Chondrocyte (in vitro differentiated cells): ENCODE measurements at regions not wholly inside any gene's neighbourhood (a gene's known extent, or its start where the extent isn't known, plus 50 kb on each side); places are given as distances from the start of the nearest gene placed in this dataset.

Experiments
- DNase-seq: peaks from one replicate; pipeline ENCODE4 v3.0.0; 2021; ENCODE audit warnings: mixed read lengths, low spot score
- H3K27ac Mint-ChIP-seq: one replicate; pipeline ENCODE4 v1.8.0; 2021; ENCODE audit warnings: mild to moderate bottlenecking, moderate library complexity, mixed read lengths; ENCODE audit not compliant: unreplicated experiment
- H3K27me3 Mint-ChIP-seq: 2 replicates; pipeline ENCODE4 v1.8.0; 2021; ENCODE audit warnings: low read depth, mixed read lengths
- H3K36me3 Mint-ChIP-seq: 2 replicates; pipeline ENCODE4 v1.8.0; 2021; ENCODE audit warnings: low read depth, mixed read lengths
- H3K4me1 Mint-ChIP-seq: 2 replicates; pipeline ENCODE4 v1.8.0; 2021; ENCODE audit warnings: low read depth, mild to moderate bottlenecking, mixed read lengths
- H3K4me3 Mint-ChIP-seq: one replicate; pipeline ENCODE4 v1.8.0; 2021; ENCODE audit warnings: mild to moderate bottlenecking, moderate library complexity, mixed read lengths; ENCODE audit not compliant: unreplicated experiment
- H3K9me3 Mint-ChIP-seq: 2 replicates; pipeline ENCODE4 v1.8.0; 2021; ENCODE audit warnings: low read depth, mixed read lengths
- TF ChIP-seq, protein P1 (sequence below): fragments of 200-600 bp; sonication (generic); IDR thresholded peaks from 2 replicates; pipeline ENCODE4 v1.5.0; 2021; ENCODE audit warnings: antibody characterized with exemption, mild to moderate bottlenecking, moderate library complexity

GRCh38 chr3:144391236-144391635, 419.6 kb downstream of the DIPK2A start:
- no peaks in the 10 kb centered on the region for H3K27me3 Mint-ChIP-seq
- peaks cover 2% of the 10 kb centered on the region for H3K9me3 Mint-ChIP-seq
- H3K4me1 Mint-ChIP-seq, result peaks cover 4% of the 10 kb centered on the region
- no peaks in the 10 kb centered on the region for H3K36me3 Mint-ChIP-seq
- H3K27ac Mint-ChIP-seq, result no peak overlapping the region
- TF ChIP-seq, protein P1, sequence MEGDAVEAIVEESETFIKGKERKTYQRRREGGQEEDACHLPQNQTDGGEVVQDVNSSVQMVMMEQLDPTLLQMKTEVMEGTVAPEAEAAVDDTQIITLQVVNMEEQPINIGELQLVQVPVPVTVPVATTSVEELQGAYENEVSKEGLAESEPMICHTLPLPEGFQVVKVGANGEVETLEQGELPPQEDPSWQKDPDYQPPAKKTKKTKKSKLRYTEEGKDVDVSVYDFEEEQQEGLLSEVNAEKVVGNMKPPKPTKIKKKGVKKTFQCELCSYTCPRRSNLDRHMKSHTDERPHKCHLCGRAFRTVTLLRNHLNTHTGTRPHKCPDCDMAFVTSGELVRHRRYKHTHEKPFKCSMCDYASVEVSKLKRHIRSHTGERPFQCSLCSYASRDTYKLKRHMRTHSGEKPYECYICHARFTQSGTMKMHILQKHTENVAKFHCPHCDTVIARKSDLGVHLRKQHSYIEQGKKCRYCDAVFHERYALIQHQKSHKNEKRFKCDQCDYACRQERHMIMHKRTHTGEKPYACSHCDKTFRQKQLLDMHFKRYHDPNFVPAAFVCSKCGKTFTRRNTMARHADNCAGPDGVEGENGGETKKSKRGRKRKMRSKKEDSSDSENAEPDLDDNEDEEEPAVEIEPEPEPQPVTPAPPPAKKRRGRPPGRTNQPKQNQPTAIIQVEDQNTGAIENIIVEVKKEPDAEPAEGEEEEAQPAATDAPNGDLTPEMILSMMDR, result no peak
- H3K4me3 Mint-ChIP-seq, result no peak overlapping the region
- DNase-seq, result no peak

- Mint-ChIP-seq H3K27ac (no peak overlapping the region), H3K36me3 (peaks cover 4% of the 10 kb centered on the region), H3K27me3 (no peaks in the 10 kb centered on the region), H3K4me1 (peaks cover 4% of the 10 kb centered on the region), H3K4me3 (no peak overlapping the region), H3K9me3 (peaks cover 18% of the 10 kb centered on the region)
- DNase-seq, result no peak
- TF ChIP-seq, protein P1, result no peak
Measured at GRCh38 chr3:144394032-144394431, 422.4 kb downstream of the DIPK2A start.

GRCh38 chr3:144402430-144402829, 430.8 kb downstream of the DIPK2A start:
- Mint-ChIP-seq H3K27ac (no peak overlapping the region), H3K27me3 (no peaks in the 10 kb centered on the region), H3K4me3 (no peak overlapping the region), H3K36me3 (peaks cover 13% of the 10 kb centered on the region), H3K4me1 (no peaks in the 10 kb centered on the region), H3K9me3 (peaks cover 32% of the 10 kb centered on the region)
- DNase-seq, result no peak
- TF ChIP-seq, protein P1, result no peak

DNA sequence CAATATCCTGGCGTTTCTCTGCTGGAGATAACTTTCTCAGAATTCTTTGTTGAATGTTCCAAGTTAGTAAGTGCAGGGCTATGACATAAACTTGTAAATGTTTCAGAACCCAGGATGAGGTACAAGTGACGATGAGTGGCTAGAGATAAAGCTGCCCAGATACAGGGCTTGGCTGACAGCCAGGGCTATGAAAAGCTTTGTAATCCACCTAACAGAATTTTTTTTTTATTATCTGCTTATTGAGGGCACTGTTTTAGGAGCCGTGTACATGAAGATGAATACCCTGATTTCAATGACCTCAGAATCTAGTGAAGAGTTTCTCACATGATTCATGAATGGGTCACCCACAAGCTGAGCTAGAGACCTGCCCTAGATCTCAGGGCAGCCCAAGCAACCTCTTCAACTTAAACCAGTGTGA, 431.4 kb downstream of the DIPK2A start:
- no peaks in the 10 kb centered on the region for H3K27me3 Mint-ChIP-seq

DNA sequence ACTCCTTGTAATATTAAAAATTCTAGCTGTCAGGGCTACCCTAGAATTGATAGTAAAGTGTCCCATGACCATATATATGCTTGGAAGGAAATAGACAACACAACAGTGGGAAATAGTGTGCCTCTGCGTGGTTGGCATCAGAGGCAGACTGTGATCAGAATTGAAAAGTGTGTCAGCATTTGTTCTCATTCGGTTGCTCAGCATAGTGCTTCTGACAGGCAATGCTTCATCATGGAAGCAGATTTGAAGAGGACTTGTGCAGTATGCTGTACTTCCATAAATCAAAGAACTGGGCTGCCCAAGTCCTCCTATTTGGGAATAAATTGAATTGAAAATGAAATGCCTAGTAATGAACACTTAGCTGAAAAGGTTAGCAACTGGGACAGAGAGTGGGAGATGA, 435.7 kb downstream of the DIPK2A start:
- no peak overlapping the region for H3K27ac Mint-ChIP-seq
- no peaks in the 10 kb centered on the region for H3K36me3 Mint-ChIP-seq
- no peak for DNase-seq
- TF ChIP-seq, protein P1, result no peak
- H3K9me3 Mint-ChIP-seq, result peaks cover 18% of the 10 kb centered on the region
- H3K4me1 Mint-ChIP-seq, result no peaks in the 10 kb centered on the region
- no peak overlapping the region for H3K4me3 Mint-ChIP-seq
- H3K27me3 Mint-ChIP-seq, result peaks cover 2% of the 10 kb centered on the region

More for the DNA sequence above, 431.4 kb downstream of the DIPK2A start:
- H3K9me3 Mint-ChIP-seq, result peaks cover 27% of the 10 kb centered on the region
- H3K4me1 Mint-ChIP-seq, result no peaks in the 10 kb centered on the region
- no peak overlapping the region for H3K27ac Mint-ChIP-seq
- H3K36me3 Mint-ChIP-seq, result peaks cover 12% of the 10 kb centered on the region
- TF ChIP-seq, protein P1, result no peak
- no peak for DNase-seq
- no peak overlapping the region for H3K4me3 Mint-ChIP-seq
